Esophagus squamous epithelium (tissue), 5 donors: ENCODE measurements at regions not wholly inside any gene's neighbourhood (a gene's known extent, or its start where the extent isn't known, plus 50 kb on each side); places are given as distances from the start of the nearest gene placed in this dataset.

ENCODE experiments used
- DNase-seq: peaks from one replicate; lab custom pipeline; 2025; lab: John Stamatoyannopoulos, UW
- H3K27ac ChIP-seq, 4 donors: fragments of 200-600 bp; sonication (generic); one replicate each; pipeline ENCODE4 v1.5.1; 2016 to 2019; ENCODE audit warnings: mild to moderate bottlenecking in 1 of 4
- H3K27me3 ChIP-seq, 4 donors: fragments of 200-600 bp; sonication (generic); 1 replicate in 3 of 4; 2 replicates in 1 of 4; pipeline versions ENCODE4 v1.5.1 to v1.6.0; 2017 to 2021; ENCODE audit warnings: antibody characterized with exemption in 1 of 4
- H3K36me3 ChIP-seq, 3 donors: fragments of 200-600 bp; sonication (generic); one replicate each; pipeline ENCODE4 v1.5.1; 2016 to 2019
- H3K4me1 ChIP-seq, 3 donors: fragments of 200-600 bp; sonication (generic); one replicate each; pipeline ENCODE4 v1.5.1; 2017 to 2019
- H3K4me3 ChIP-seq, 4 donors: fragments of 200-600 bp; sonication (generic); 1 replicate in 3 of 4; 2 replicates in 1 of 4; pipeline ENCODE4 v1.5.1; 2016 to 2019; ENCODE audit warnings: mild to moderate bottlenecking in 2 of 4, moderate library complexity in 1 of 4
- H3K9me3 ChIP-seq, 3 donors: fragments of 200-600 bp; sonication (generic); one replicate each; pipeline ENCODE4 v1.5.1; 2016 to 2019
- POLR2A ChIP-seq, 4 donors: fragments of 450-650 bp; IDR thresholded peaks; one replicate each; pipeline ENCODE4 v1.6.1; 2017; ENCODE audit warnings: antibody characterized with exemption in 4 of 4, mild to moderate bottlenecking in 4 of 4, moderate library complexity in 3 of 4
- WGBS, 2 donors: methylation state at CpG; one replicate each; pipeline ENCODE4 v1.1.5; 2018; 5-methylcytosine and 5-hydroxymethylcytosine counted together
- intact Hi-C: fragments of 100-400 bp; cut with DNase I; formaldehyde crosslinking; loops from one replicate; pipeline ENCODE4 v1.15.0; 2022
- TF ChIP-seq, protein P1 (sequence below), 6 experiments: fragments of 450-650 bp in 4 of 6; fragments of 200-600 bp in 2 of 6; sonication (generic) in 2 of 6; IDR thresholded peaks; one replicate each; pipeline ENCODE4 v1.5.1; 2016 to 2019; ENCODE audit warnings: antibody characterized with exemption in 6 of 6, mild to moderate bottlenecking in 4 of 6, moderate library complexity in 4 of 6
- donor health status: DM: yes; HTN: yes; CAD: no.

DNA sequence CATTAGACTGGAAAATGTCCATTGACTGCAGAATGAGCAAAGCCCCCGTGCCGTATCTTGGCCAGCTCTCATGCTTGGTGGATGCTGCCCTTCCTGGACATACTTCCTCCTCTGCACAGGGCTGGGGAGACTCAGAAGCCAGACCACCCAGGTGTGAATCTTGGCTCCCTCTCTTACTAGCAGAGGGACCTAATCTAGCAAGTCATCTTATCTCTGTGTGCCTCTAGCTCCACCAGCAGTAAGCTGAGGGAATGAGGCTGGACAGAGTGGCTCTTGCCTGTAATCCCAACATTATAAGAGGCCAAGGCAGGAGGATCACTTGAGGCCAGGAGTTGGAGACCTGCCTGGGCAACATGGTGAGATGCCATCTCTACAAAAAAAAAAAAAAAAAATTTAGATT lies 173.8 kb upstream of the GHITM start:
- intact Hi-C loops, result no loop called here
- H3K9me3 ChIP-seq, result no peaks in the 10 kb centered on the region
- no peaks in the 10 kb centered on the region for H3K4me1 ChIP-seq
- no peak for TF ChIP-seq POLR2A (IDR thresholded peaks at IDR 0.05)
- TF ChIP-seq, protein P1, sequence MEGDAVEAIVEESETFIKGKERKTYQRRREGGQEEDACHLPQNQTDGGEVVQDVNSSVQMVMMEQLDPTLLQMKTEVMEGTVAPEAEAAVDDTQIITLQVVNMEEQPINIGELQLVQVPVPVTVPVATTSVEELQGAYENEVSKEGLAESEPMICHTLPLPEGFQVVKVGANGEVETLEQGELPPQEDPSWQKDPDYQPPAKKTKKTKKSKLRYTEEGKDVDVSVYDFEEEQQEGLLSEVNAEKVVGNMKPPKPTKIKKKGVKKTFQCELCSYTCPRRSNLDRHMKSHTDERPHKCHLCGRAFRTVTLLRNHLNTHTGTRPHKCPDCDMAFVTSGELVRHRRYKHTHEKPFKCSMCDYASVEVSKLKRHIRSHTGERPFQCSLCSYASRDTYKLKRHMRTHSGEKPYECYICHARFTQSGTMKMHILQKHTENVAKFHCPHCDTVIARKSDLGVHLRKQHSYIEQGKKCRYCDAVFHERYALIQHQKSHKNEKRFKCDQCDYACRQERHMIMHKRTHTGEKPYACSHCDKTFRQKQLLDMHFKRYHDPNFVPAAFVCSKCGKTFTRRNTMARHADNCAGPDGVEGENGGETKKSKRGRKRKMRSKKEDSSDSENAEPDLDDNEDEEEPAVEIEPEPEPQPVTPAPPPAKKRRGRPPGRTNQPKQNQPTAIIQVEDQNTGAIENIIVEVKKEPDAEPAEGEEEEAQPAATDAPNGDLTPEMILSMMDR (IDR thresholded peaks at IDR 0.05), result no peak
- H3K27ac ChIP-seq, result no peak overlapping the region
- H3K4me3 ChIP-seq, result no peak overlapping the region
- H3K36me3 ChIP-seq, result no peaks in the 10 kb centered on the region
- no peak for DNase-seq
- H3K27me3 ChIP-seq, result no peaks in the 10 kb centered on the region
- WGBS, 2 donors, result 46 to 55% methylated on average over 2 of the region's 2 CpGs

DNA sequence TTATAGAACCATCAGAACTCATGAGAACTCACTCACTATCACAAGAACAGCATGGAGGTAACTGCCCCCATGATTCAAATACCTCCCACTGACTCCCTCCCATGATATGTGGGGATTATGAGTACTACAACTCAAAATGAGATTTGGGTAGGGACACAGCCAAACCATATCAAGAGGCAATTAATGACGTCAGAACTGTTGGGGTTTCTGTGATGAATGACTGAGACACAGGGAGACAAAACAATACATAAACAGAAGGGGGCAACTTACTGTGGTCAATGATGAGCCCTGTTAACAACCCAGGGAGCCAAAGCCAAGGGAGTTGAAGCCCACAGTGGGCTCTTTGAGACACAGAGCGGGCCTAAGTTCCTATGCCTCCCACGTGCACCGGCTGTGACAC lies 171.3 kb upstream of the GHITM start:
- Histone ChIP-seq H3K36me3 (no peaks in the 10 kb centered on the region), H3K27me3 (no peaks in the 10 kb centered on the region), H3K27ac (no peak overlapping the region), H3K9me3 (no peaks in the 10 kb centered on the region), H3K4me3 (no peak overlapping the region), H3K4me1 (no peaks in the 10 kb centered on the region)
- TF ChIP-seq, protein P1 (IDR thresholded peaks at IDR 0.05), result no peak
- TF ChIP-seq POLR2A (IDR thresholded peaks at IDR 0.05), result no peak
- intact Hi-C loops, result no loop called here
- DNase-seq, result no peak
- 84 to 85% methylated on average over 4 of the region's 4 CpGs for WGBS, 2 donors

GRCh38 chr10:83978681-83979383 lies 160.5 kb upstream of the GHITM start:
- intact Hi-C loops, result no loop called here
- 55 to 57% methylated on average over 5 of the region's 5 CpGs for WGBS, 2 donors
- Histone ChIP-seq H3K27ac (no peak overlapping the region), H3K36me3 (no peaks in the 10 kb centered on the region), H3K27me3 (no peaks in the 10 kb centered on the region), H3K9me3 (no peaks in the 10 kb centered on the region), H3K4me1 (no peaks in the 10 kb centered on the region), H3K4me3 (no peak overlapping the region)
- no peak for DNase-seq
- no peak for TF ChIP-seq POLR2A (IDR thresholded peaks at IDR 0.05)
- TF ChIP-seq, protein P1 (IDR thresholded peaks at IDR 0.05), result no peak

- no peaks in the 10 kb centered on the region for H3K27me3 ChIP-seq
- H3K9me3 ChIP-seq, result no peaks in the 10 kb centered on the region
- H3K36me3 ChIP-seq, result no peaks in the 10 kb centered on the region
- WGBS, 2 donors, result 38 to 67% methylated on average over 1 of the region's 1 CpG
- intact Hi-C loops, result no loop called here
- H3K4me1 ChIP-seq, result no peaks in the 10 kb centered on the region
- no peak for DNase-seq
- no peak overlapping the region for H3K27ac ChIP-seq
- TF ChIP-seq, protein P1 (IDR thresholded peaks at IDR 0.05), result no peak
- TF ChIP-seq POLR2A (IDR thresholded peaks at IDR 0.05), result no peak
- H3K4me3 ChIP-seq, result no peak overlapping the region
Observed at GRCh38 chr10:83982812-83983211, 156.5 kb upstream of the GHITM start.

GRCh38 chr10:83983578-83984255 lies 155.6 kb upstream of the GHITM start:
- Histone ChIP-seq H3K27me3 (no peaks in the 10 kb centered on the region), H3K4me3 (no peak overlapping the region), H3K27ac (no peak overlapping the region), H3K36me3 (no peaks in the 10 kb centered on the region), H3K9me3 (no peaks in the 10 kb centered on the region), H3K4me1 (no peaks in the 10 kb centered on the region)
- TF ChIP-seq, protein P1 (IDR thresholded peaks at IDR 0.05), result no peak
- no peak for TF ChIP-seq POLR2A (IDR thresholded peaks at IDR 0.05)
- WGBS, 2 donors, result 23 to 34% methylated on average over 4 of the region's 4 CpGs
- intact Hi-C loops, result no loop called here
- no peak for DNase-seq
